NCI-H524 treated with DMSO at 0.1 percent for 48 hours (cell line): ENCODE measurements at regions not wholly inside any gene's neighbourhood (a gene's known extent, or its start where the extent isn't known, plus 50 kb on each side); places are given as distances from the start of the nearest gene placed in this dataset.
A peak's percentile ranks its signal among the peaks of the same experiment; 100 is the strongest.
"Not testable (repeated sequence)": the region's sequence is repeated elsewhere in the genome, so short reads cannot be mapped to it uniquely, and the experiment has no call there.

Source experiments
- DNase-seq: peaks from one replicate; lab custom pipeline; 2025; lab: John Stamatoyannopoulos, UW

DNA sequence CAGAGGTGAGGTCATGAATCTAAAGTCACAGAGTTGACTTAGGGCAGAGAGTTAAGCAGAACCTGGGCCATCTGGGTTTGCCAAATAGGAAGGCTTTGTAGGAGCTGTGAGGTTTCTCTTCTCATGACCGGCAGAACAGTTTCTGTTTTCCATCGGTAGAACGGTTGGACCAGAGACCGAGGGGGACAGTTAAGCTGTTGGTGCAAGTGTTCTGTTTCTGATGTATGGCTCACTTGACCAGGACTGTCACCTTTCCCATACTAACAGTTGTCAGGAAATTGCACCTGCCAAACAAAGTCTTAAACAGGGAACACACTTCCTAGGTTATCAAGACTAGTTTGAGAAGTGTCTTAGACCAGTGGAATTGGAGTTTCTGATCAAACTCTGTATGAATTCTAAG is 158.3 kb downstream of the PDCD6IP start:
- DNase-seq, result no peak

DNA sequence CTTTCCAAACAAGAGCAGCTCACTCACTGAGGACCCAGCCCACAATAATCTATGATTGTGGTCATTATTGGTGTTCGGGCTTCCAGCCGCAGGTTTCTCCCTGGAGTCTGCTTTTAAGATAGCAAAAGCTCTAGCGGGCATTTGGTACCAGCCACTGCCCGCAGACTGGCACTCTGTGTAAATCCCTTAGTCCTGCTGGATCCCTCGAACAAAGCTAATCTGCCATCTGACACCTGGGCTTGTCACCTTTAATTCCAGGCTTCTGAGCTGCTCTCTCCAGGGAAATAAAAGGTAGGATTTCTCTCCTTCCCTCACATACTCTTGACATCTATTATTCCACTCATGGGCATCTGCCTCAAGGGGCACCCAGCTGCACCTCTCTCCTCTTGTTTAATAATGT is 158.7 kb downstream of the PDCD6IP start:
- peak; percentile 39 for DNase-seq

DNA sequence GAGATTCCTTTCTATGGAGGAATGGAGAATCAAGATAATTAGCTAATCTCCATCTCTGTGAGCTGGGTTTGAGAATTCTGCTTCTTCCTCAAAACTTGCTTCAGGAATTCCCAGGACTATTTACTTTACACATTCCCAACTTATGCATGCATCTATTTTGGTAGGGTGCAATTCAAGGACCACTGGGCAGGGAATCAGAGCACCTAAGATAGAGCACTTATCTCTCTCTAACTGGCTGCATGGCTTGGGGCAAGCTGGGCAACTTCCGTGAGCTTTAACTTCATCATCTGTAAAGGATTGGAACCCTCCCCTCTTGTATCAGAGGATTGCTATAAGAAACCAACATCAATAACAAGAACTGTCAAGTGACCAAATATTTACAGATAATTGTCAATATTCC is 160.2 kb downstream of the PDCD6IP start:
- DNase-seq, result no peak

DNA sequence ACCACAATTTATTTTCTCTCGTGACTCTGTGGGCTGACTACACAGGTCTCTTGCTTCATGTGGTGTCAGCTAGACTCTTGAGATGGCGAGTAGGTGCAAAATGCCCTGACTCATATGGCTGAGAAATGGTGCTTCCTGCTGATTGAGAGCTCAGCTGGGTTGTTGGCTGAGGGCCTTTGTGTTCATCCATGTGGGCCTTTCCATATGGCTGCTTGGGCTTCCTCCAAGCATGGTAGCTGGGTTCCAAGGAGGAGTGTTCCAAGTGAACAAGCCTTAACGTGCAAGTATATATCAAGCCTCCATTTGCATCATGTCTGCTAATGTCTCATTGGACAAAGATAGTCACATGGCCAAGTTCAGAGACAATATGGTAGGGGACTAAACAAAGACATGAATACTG is 164.0 kb downstream of the PDCD6IP start:
- no peak for DNase-seq

DNA sequence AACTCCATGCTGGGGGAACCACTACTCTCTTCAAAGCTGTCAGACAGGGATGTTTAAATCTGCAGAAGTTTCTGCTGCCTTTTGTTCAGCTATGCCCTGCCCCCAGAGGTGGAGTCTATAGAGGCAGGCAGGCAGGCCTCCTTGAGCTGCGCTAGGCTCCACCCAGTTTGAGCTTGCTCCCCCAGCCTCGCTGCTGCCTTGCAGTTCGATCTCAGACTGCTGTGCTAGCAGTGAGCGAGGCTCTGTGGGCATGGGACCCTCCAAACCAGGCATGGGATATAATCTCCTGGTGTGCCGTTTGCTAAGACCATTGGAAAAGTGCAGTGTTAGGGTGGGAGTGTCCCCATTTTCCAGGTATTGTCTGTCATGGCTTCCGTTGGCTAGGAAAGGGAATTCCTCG is 171.8 kb downstream of the PDCD6IP start:
- DNase-seq, result not testable (repeated sequence)

DNA sequence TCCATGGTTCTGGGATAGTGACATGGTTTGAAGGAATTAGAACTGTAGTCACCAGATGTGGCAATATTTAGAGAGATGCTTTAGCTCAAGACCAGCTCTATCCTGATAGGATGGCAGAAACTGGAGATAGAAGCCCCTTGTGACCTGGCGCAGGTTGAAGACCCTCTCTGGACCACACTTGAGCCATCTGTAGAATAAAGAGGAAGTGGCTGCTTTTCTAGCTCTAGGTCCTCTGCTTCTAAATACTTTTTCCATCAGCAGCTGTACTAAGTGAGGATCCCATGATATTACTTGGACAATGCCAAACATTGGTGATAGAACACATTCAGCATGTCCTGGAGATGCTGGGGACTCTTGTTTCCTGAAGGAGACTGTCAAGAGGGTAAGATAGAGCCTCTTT is 172.6 kb downstream of the PDCD6IP start:
- DNase-seq, result no peak

DNA sequence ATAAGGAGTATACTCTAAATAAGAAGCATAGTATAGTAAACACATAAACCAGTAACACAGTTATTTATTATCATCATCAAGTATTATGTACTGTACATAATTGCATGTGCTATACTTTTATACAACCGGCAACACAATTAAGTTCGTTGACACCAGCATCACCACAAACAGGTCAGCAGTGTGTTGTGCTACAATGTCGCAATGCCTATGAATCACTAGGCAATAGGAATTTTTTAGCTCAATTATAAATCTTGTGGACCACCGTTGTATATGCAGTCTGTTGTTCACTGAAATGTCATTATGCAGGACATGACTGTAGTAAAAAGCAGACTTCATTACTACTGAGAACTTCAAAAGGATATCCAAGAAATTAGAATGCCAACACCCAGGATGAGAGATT is 177.0 kb downstream of the PDCD6IP start:
- no peak for DNase-seq

DNA sequence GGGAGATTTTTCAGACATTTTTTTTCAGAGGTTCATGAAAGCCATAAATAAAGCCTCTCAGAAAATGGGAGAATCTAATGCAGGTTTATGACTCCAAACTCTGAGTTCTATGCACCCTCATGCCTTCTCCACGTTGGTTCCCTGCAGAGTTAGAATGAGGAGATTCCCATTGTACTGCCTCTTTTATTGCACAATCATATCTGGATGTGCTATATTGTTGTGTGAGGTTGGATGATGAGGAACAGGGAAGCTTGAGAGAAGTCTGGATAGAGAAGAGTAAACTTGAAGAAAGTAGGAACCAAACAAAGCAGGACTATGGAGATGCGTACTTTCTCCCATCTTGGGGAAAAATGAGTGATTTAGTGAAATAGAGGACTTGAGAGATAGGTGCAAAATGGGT is 178.8 kb downstream of the PDCD6IP start:
- DNase-seq, result no peak

DNA sequence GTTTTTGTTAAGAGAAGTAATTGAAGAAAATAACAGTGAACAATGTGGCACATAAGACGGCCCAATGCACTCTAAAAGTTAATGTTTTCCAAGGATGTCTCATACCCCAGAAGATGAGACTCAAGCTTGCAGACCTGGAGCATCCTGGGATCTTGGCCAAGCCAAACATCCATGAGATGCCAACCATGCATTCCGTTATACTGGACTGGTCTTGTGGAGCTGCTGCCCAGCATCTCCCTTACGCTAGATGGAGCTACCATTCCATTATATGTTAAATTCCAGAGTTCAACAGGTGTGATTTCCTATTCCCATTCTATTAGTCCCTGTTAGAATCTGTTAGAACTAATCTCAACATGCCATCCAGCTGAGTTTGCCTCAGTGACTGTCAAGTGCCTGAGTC is 181.8 kb downstream of the PDCD6IP start:
- peak; percentile 8 for DNase-seq

DNA sequence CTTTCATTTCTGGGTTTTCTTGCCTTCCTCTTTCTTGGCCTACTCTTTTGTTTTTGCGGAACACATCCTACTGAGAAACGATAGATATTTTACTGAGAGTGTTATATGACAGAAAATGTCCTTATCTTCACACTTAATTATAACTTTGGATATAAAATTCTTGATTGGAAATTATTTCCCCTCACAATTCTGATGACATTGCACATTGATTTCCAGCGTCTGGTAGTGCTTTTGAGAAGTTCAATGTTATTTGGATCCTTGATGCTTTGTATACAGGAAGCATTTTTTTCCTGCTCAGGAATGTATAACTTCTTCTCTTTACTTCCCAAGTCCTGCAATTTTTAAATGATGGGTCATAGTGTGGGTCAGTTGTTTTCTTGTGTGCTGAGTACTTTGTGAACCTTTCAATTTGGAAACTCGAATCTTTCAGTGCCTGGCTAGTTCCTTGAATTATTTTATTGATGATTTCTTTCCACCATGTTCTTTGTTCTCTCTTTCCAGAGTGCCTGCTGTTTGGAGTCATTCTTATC is 183.9 kb downstream of the PDCD6IP start:
- no peak for DNase-seq

DNA sequence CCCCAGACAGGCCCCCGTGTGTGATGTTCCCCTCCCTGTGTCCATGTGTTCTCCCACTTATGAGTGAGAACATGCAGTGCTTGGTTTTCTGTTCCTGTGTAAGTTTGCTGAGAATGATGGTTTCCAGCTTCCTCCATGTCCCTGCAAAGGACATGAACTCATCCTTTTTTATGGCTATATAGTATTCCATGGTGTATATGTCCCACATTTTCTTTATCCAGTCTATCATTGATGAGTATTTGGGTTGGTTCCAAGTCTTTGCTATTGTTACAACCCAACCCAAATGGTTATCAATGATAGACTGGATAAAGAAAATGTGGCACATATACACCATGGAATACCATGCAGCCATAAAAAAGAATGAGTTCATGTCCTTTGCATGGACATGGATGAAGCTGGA is 184.5 kb downstream of the PDCD6IP start:
- DNase-seq, result not testable (repeated sequence)

DNA sequence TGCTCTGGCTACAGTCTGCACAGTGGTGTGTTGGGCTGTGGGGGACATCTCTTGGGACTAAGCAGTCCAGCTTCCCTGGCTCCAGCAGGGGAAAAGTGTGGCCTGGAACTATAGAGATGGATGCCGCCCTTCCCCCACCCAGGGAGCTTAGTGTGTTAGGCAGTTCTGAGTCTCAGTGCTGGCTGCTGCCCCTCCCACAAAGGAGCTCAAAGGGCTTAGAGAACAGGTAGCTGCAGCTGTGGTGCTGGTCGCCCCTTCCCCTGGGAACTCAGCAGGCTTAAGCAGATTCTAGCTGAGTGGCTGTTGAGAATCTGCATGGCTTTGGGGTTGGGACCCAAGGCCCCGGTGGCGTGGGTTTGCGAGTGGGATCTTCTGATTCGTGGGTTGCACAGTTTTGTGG is 190.8 kb downstream of the PDCD6IP start:
- DNase-seq, result no peak

DNA sequence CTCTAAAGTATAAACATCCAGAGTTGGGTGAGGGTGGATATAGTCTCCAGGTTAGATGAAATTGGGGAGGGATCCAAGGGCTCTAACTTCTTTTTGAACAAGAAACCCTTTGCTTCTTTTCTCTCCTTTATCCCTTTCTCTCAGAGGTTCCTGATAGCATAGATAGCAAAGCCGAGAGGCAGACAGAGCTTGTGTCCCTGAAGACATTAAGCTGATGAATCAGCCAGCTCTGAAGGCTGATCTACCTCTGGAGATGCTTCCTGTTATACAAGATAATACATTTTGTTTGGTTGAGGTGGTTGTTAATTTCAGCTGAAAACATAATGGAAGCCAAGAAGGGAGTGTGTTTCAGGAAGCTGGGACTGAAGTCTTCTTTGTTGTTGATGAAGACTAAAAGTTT is 193.2 kb downstream of the PDCD6IP start:
- DNase-seq, result no peak

DNA sequence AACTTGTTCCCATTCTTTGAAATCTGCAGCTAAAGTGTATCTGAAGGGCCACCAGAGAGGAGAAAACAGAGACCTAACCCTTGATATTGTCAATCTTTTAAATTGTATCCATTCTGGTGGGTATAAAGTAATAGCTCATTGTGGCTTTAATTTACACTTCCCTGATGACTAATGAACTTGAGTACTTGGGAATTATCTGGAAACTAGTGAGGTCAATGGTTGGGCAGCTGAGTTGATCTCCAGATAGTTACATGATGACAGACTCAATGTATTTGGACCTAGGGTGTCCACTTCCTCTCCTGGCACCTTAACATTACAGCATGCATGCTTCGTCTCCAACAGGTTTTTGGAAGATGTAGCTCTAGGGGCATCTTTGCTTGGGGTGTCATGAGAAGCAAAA is 195.2 kb downstream of the PDCD6IP start:
- no peak for DNase-seq

DNA sequence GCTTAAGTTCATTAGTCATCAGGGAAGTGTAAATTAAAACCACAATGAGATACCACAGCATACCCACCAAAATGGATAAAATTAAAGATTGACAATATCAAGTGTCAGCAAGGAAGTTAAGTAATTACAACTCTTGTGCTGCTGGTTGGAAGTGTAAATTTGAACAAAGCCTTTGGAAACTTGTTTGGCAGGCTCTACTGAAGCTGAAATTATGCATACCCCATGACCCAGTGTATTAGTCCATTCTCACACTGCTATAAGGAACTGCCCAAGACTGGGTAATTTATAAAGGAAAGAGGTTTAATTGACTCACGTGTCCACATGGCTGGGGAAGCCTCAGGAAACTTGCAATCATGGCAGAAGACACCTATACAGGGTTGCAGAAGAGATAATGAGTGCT is 196.1 kb downstream of the PDCD6IP start:
- DNase-seq, result no peak

DNA sequence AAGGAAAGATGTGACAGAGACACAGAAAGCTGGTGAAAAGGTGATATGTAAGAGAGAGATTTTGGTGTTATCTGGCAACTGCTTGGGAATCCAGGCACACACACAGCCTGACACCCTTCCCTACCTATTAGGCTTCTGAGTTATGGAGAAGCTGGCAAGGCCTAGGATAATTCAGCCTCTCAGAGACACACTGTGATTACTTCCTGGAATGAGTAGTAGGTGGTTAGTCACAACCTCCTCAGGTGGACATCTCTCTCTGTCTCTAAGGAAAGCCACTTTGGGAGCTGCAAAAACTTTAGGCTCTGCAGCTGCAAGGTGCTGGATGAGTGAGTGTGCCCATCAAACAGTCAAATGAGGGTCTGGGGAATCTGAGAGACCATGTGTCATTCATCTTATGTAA is 201.9 kb downstream of the PDCD6IP start:
- DNase-seq, result no peak

DNA sequence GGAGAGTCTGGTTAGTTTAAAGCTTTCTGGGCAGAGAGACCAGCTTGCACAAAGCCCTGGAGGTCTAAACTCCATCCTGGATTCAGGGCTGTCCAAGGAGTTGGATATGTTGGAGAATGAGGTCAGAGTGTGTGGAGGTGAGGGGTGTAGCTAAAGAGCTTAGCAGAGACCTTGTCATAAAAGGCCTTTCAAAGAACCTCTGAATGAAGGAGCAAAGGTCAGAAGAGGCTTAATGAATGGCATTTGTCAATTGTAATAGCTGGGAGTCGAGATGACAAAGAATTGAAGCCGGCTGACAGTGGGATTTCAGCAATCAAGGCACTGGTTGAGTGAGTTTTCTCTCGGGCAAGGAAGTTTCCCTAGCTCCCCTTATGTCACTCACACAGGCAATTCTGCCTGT is 202.6 kb downstream of the PDCD6IP start:
- no peak for DNase-seq

DNA sequence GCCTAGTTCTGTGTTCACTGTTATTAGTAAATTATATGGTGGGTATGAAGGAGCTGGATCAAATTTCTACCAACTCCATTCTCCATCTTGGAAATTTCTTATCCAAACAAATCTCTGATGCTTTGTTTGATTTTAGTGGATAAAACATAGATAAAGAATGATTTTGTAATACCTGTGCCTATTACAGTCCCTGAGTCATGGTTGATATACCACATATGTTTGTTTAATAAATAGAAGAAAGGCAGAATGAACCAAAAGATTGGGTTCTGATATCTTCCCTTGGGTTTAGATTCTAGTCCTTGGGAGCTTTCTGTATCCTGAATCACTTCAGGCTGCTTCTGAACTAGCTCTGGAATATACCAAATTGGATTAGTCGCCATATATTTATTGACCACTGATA is 203.6 kb downstream of the PDCD6IP start:
- no peak for DNase-seq

DNA sequence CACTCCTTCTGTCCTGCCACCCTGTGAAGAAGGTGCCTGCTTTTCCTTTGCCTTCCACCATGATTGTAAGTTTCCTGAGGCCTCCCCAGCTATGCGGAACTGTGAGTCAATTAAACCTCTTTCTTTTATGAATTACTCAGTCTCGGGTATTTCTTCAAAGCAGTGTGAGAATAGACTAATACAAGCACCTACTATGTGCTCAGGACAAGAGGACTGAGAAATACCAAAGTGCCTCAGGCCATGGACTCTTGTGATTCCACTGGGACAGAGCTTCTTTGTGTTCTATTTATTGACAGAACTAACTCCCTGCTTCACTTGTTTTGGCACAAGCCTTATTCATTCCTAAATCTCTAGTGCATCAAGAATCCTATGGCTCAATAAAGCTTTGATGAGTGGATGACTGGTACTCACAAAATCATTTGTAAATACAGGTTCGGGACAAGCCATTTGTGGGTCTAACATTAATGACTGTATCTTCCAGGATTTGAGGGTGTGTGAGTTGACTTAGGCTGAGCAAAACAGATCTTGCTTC is 204.2 kb downstream of the PDCD6IP start:
- DNase-seq, result no peak

DNA sequence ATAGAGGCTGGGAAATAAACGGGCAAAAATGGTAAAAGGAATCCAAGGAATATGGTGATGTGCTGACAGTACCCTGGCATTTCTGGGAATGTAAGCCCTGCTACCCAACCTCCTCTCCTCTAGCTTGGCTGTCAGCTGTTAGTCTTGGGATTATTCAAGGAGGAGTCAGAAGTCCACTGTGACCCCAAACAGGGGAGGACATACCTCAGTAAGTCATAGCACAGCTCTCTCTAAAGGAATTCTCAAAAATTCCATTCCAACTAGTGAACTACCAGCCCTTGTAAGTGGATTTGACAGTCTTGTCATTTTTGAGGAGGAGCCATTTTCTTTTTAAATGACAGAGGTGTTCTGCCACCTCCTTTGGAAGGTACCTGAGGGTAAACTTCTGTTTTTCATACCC is 207.5 kb downstream of the PDCD6IP start:
- DNase-seq, result no peak

DNA sequence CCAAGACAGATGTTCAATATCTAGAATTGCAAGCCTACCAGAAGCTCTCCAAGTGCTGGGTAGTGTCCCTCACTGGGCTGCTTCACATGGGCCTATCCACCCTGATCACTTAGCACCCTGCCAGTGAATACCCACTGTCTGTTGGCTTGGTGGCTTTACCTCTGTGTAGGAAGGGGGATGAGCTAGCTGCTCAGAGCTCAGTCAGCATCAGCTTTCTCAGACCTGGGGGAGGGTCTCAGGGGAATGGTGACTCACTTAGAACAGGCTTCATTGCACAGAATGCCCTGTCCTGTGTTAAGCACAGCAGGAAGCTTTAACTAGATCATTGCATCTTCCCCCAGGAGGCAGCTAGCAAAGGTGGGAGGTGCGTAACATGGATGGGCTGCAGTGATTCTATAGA is 209.8 kb downstream of the PDCD6IP start:
- DNase-seq, result no peak

DNA sequence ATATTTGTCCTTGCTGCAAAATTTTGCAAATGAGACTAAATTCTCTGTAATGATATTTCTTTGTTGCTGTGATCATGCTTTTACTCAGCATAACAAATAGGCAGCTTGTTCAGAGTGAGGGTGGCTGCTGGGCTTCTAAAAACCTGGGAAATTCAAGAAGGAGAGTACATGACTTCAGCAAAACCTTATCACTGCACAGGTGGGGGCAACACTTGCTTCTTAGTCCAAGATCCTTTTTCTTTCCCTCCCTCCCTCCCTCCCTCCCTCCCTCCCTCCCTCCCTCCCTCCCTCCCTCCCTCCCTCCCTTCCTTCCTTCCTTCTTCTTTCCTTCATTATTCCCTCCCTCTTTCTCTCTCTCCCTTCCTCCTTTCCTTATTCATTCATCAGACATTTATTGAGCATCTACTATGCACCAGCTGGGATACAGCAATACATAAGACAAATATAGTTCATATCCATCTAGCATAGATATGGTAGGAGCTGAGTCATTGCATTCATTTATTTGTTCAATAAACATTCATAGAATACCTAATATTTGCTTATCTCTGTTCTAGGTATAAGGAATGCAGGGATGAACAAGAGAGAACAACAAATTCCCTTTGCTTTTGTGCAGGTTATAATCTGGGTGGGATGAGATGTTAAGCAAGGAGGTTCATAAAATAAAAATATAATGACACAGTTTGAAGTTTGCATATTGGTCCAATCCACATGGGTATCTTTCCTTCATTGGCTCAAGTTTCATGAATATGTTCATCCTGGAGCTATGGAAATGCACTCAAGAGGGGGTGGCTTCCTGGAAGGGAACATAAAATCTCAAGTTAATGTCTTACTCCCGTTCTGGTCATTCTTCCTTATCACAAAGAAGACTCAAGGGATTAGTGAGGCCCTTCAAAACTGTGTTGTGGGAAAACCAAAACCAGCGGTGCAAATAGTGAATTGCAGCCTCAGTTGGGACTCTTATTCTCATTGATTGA is 210.7 kb downstream of the PDCD6IP start:
- no peak for DNase-seq
